Thoracic aorta (tissue), 2 donors: ENCODE measurements at regions not wholly inside any gene's neighbourhood (a gene's known extent, or its start where the extent isn't known, plus 50 kb on each side); places are given as distances from the start of the nearest gene placed in this dataset.

ENCODE experiments used
- ATAC-seq: fragments of 150-250 bp; one replicate; pipeline ENCODE4 v1.8.0; 2017; ENCODE audit warnings: low read depth; ENCODE audit not compliant: insufficient number of reproducible peaks, low FRiP score
- DNase-seq: peaks from one replicate; pipeline ENCODE4 v3.0.0-alpha.2; 2020; ENCODE audit warnings: low spot score
- H3K27ac ChIP-seq, 2 donors: fragments of 200-600 bp; sonication (generic); 1 replicate in 1 of 2; 2 replicates in 1 of 2; pipeline ENCODE4 v1.5.1; 2016; ENCODE audit warnings: mild to moderate bottlenecking in 2 of 2, moderate library complexity in 2 of 2
- H3K27me3 ChIP-seq: fragments of 200-600 bp; sonication (generic); replicated peaks from 2 replicates; pipeline ENCODE4 v1.6.0; 2016; ENCODE audit warnings: mild to moderate bottlenecking; ENCODE audit not compliant: insufficient read depth
- H3K36me3 ChIP-seq: fragments of 200-600 bp; sonication (generic); one replicate; pipeline ENCODE4 v1.5.1; 2016
- H3K4me1 ChIP-seq, 2 donors: fragments of 200-600 bp; sonication (generic); 1 replicate in 1 of 2; 2 replicates in 1 of 2; pipeline versions ENCODE4 v1.5.1 to v1.6.0; 2016; ENCODE audit warnings: low read depth in 2 of 2, mild to moderate bottlenecking in 1 of 2; ENCODE audit not compliant: control insufficient read depth in 1 of 2
- H3K4me3 ChIP-seq: fragments of 200-600 bp; sonication (generic); 2 replicates; pipeline ENCODE4 v1.5.1; 2016; ENCODE audit warnings: mild to moderate bottlenecking
- H3K9me3 ChIP-seq: fragments of 200-600 bp; sonication (generic); 2 replicates; pipeline ENCODE4 v1.5.1; 2016
- TF ChIP-seq, protein P1 (sequence below): fragments of 200-600 bp; sonication (generic); IDR thresholded peaks from one replicate; pipeline ENCODE4 v1.5.1; 2019; ENCODE audit warnings: antibody characterized with exemption

DNA sequence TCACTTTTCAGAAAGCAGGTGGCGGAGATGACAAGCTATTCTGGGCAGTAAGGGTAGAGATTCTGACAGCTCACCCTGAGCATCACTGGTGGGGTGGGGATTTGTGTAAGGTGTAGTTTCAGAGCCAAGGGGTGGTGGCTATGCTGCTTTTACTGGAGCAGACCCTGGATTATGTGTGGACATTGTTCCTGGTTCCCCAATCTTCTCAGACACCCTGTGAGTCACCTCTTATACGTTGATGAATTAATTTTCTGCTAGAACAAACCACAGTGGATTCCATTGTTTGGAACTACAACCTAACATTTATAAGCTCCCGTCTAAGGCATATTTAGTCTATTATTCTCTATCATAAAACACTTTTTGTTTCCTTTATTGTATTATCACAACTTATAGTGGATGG, 169.5 kb upstream of the COL8A1 start:
- DNase-seq, result no peak
- Histone ChIP-seq H3K4me1 (peaks cover 26 to 32% of the 10 kb centered on the region in 2 donors), H3K4me3 (no peak overlapping the region), H3K27me3 (no peaks in the 10 kb centered on the region), H3K36me3 (no peaks in the 10 kb centered on the region), H3K27ac (no peak overlapping the region), H3K9me3 (no peaks in the 10 kb centered on the region)
- no peak for ATAC-seq
- TF ChIP-seq, protein P1, sequence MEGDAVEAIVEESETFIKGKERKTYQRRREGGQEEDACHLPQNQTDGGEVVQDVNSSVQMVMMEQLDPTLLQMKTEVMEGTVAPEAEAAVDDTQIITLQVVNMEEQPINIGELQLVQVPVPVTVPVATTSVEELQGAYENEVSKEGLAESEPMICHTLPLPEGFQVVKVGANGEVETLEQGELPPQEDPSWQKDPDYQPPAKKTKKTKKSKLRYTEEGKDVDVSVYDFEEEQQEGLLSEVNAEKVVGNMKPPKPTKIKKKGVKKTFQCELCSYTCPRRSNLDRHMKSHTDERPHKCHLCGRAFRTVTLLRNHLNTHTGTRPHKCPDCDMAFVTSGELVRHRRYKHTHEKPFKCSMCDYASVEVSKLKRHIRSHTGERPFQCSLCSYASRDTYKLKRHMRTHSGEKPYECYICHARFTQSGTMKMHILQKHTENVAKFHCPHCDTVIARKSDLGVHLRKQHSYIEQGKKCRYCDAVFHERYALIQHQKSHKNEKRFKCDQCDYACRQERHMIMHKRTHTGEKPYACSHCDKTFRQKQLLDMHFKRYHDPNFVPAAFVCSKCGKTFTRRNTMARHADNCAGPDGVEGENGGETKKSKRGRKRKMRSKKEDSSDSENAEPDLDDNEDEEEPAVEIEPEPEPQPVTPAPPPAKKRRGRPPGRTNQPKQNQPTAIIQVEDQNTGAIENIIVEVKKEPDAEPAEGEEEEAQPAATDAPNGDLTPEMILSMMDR, result no peak

DNA sequence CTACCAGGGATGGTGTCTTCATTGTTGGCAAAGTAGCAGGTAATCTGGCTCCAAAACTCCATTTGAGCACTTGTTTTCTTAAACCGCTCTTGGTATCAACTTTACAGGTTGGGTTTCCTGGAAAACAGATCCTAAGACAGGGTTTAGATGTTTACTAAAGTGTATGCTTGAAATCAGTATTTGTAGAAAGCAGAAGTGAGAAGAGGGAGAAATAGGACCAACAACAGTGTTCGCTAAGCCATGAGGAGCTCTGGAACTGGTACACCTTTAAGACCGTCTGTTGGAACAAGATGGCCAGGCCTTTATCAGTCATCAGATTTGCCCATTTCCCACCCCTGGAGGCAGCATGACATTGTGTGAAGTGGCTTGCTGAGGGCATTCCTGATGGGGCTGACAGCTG, 171.0 kb upstream of the COL8A1 start:
- ATAC-seq (no peak), DNase-seq (no peak)
- Histone ChIP-seq H3K4me3 (no peak overlapping the region), H3K36me3 (no peaks in the 10 kb centered on the region), H3K4me1 (peaks cover 15 to 17% of the 10 kb centered on the region in 2 donors), H3K27me3 (no peaks in the 10 kb centered on the region), H3K27ac (no peak overlapping the region), H3K9me3 (no peaks in the 10 kb centered on the region)
- TF ChIP-seq, protein P1, result no peak

DNA sequence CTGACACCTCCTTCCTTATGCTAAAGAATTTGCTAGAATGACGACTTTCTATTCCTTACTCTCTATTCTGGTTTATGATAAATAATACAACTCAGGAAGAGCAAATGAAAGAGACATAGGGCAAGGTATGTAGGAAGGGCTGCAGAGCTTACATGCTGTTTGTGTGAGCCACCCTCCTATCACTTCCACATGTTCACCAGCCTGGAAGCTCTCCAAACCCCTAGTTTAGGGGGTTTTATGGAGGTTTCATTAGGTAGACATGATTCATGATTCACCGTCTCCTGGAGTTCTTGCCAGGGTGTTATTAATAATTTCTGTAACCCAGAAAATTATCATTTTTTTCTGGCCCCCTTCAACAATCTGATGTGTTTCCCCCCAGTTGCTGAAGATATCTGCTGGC, 172.1 kb upstream of the COL8A1 start:
- H3K4me1 ChIP-seq, result peaks cover 8% of the 10 kb centered on the region in 2 donors
- DNase-seq (no peak), ATAC-seq (no peak)
- no peaks in the 10 kb centered on the region for H3K36me3 ChIP-seq
- no peak overlapping the region for H3K27ac ChIP-seq
- no peak overlapping the region for H3K4me3 ChIP-seq
- no peaks in the 10 kb centered on the region for H3K27me3 ChIP-seq
- no peaks in the 10 kb centered on the region for H3K9me3 ChIP-seq
- TF ChIP-seq, protein P1, result no peak

DNA sequence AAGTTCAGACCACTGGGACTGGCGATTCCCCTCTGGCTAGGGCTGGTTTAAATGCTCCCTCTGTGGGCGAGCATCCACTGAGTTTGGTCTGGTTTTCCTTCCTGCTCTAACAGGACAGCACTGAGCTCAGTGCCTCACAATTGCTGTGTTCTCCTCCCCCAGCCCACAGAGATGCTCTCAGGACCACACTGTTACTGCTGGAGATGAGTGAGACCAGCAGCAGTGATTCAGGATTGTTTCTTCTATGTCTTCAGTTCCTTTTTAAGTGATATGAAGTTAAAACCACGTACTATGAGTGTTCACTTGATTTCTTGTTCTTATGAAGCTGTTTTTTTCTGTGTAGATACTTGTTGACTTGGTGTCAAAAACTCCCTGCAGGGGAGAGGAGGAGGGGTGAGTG, 180.4 kb upstream of the COL8A1 start:
- no peak for ATAC-seq
- TF ChIP-seq, protein P1, result no peak
- DNase-seq, result no peak
- no peaks in the 10 kb centered on the region for H3K4me1 ChIP-seq
- H3K36me3 ChIP-seq, result no peaks in the 10 kb centered on the region
- H3K27me3 ChIP-seq, result no peaks in the 10 kb centered on the region
- no peaks in the 10 kb centered on the region for H3K9me3 ChIP-seq
- H3K27ac ChIP-seq, result no peak overlapping the region
- H3K4me3 ChIP-seq, result no peak overlapping the region

DNA sequence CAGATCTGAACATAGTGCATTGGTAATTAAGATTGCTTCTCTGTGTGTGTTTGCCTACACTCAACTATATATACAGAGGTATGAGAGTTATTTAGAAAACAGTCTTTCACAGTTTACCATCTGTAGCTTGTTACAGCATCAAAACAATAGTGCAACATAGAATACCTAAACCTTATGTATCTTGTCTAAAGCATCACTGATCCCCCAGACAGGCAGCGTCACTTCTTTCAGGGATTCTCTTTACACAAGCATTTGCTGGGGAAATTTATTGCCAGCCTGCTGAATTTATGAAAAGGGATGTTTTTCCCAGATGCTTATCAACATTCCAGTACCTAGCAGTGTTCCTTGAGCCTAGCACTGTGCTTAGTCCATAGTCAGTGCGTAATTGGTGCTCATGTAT, 195.8 kb upstream of the COL8A1 start:
- no peaks in the 10 kb centered on the region for H3K9me3 ChIP-seq
- no peak for ATAC-seq
- H3K4me3 ChIP-seq, result no peak overlapping the region
- H3K27ac ChIP-seq, result no peak overlapping the region
- H3K4me1 ChIP-seq, result peaks cover 5 to 7% of the 10 kb centered on the region in 2 donors
- no peak for DNase-seq
- no peaks in the 10 kb centered on the region for H3K36me3 ChIP-seq
- TF ChIP-seq, protein P1, result no peak
- no peaks in the 10 kb centered on the region for H3K27me3 ChIP-seq
